Smooth muscle cell (in vitro differentiated cells): ENCODE measurements at regions not wholly inside any gene's neighbourhood (a gene's known extent, or its start where the extent isn't known, plus 50 kb on each side); places are given as distances from the start of the nearest gene placed in this dataset.
A peak's percentile ranks its signal among the peaks of the same experiment; 100 is the strongest.

Experiments used
- DNase-seq: peaks from one replicate; lab custom pipeline; 2025; ENCODE audit not compliant: unreplicated experiment; lab: John Stamatoyannopoulos, UW
- H2AFZ ChIP-seq: fragments of 200-600 bp; sonication (generic); 2 replicates; pipeline ENCODE4 v1.6.0; 2016; ENCODE audit warnings: antibody characterized with exemption, low read depth, mild to moderate bottlenecking
- H3F3A ChIP-seq: fragments of 200-600 bp; sonication (generic); 2 replicates; pipeline ENCODE4 v1.6.0; 2017; ENCODE audit warnings: antibody characterized with exemption, low read depth
- H3K27ac ChIP-seq: fragments of 200-600 bp; sonication (generic); 2 replicates; pipeline ENCODE4 v1.5.1; 2016; ENCODE audit warnings: low read depth, mild to moderate bottlenecking
- H3K27me3 ChIP-seq: fragments of 200-600 bp; sonication (generic); 2 replicates; pipeline ENCODE4 v1.6.1; 2016; ENCODE audit warnings: low read depth, mild to moderate bottlenecking
- H3K36me3 ChIP-seq: fragments of 200-600 bp; sonication (generic); 2 replicates; pipeline ENCODE4 v1.5.1; 2016; ENCODE audit warnings: low read depth
- H3K4me1 ChIP-seq: fragments of 200-600 bp; sonication (generic); 2 replicates; pipeline ENCODE4 v1.5.1; 2016; ENCODE audit warnings: low read depth
- H3K4me2 ChIP-seq: fragments of 200-600 bp; sonication (generic); 2 replicates; pipeline ENCODE4 v1.6.0; 2016; ENCODE audit warnings: mild to moderate bottlenecking
- H3K4me3 ChIP-seq: fragments of 200-600 bp; sonication (generic); 2 replicates; pipeline ENCODE4 v1.5.1; 2016; ENCODE audit warnings: mild to moderate bottlenecking
- H3K79me2 ChIP-seq: fragments of 200-600 bp; sonication (generic); 2 replicates; pipeline ENCODE4 v1.6.0; 2016; ENCODE audit warnings: low read depth, mild to moderate bottlenecking
- H3K9ac ChIP-seq: fragments of 200-600 bp; sonication (generic); 2 replicates; pipeline ENCODE4 v1.6.0; 2016; ENCODE audit warnings: low read depth
- H3K9me3 ChIP-seq: fragments of 200-600 bp; sonication (generic); replicated peaks from 2 replicates; pipeline ENCODE4 v1.5.1; 2016; ENCODE audit warnings: low read depth
- H4K20me1 ChIP-seq: fragments of 200-600 bp; sonication (generic); 2 replicates; pipeline ENCODE4 v1.6.0; 2016; ENCODE audit warnings: low read depth
- CTCF ChIP-seq: fragments of 200-600 bp; sonication (generic); IDR thresholded peaks from 2 replicates; pipeline ENCODE4 v1.5.1; 2017; ENCODE audit warnings: borderline replicate concordance, mild to moderate bottlenecking, antibody characterized with exemption; ENCODE audit not compliant: insufficient read depth, poor library complexity, severe bottlenecking
- WGBS: methylation state at CpG from one replicate; pipeline ENCODE4 v1.1.7; 2016; ENCODE audit warnings: low lambda C conversion rate; 5-methylcytosine and 5-hydroxymethylcytosine counted together

GRCh38 chr11:116294630-116295029, 478.2 kb downstream of the BUD13 start:
- Histone ChIP-seq H3K9ac (no peak overlapping the region), H3K4me3 (no peak overlapping the region), H3F3A (no peaks in the 10 kb centered on the region), H2AFZ (no peak overlapping the region), H4K20me1 (no peaks in the 10 kb centered on the region), H3K4me1 (peaks cover 6% of the 10 kb centered on the region), H3K9me3 (no peaks in the 10 kb centered on the region), H3K27me3 (no peaks in the 10 kb centered on the region), H3K4me2 (peak overlapping the region; percentile 63), H3K27ac (peak overlapping the region; percentile 80), H3K79me2 (no peaks in the 10 kb centered on the region), H3K36me3 (no peaks in the 10 kb centered on the region)
- WGBS, result 5% methylated on average over 1 of the region's 1 CpG
- DNase-seq, result no peak
- TF ChIP-seq CTCF, result no peak

- H3K36me3 ChIP-seq, result no peaks in the 10 kb centered on the region
- no peak overlapping the region for H3K4me2 ChIP-seq
- no peaks in the 10 kb centered on the region for H3K4me1 ChIP-seq
- H3K9ac ChIP-seq, result no peak overlapping the region
- DNase-seq, result no peak
- H3F3A ChIP-seq, result no peaks in the 10 kb centered on the region
- no peak overlapping the region for H3K27ac ChIP-seq
- no peaks in the 10 kb centered on the region for H3K79me2 ChIP-seq
- H4K20me1 ChIP-seq, result no peaks in the 10 kb centered on the region
- no peaks in the 10 kb centered on the region for H3K27me3 ChIP-seq
- H2AFZ ChIP-seq, result no peak overlapping the region
- H3K4me3 ChIP-seq, result no peak overlapping the region
- no peaks in the 10 kb centered on the region for H3K9me3 ChIP-seq
- TF ChIP-seq CTCF, result no peak
- WGBS, result 91% methylated on average over 1 of the region's 1 CpG
Measured at GRCh38 chr11:116287866-116288265, 484.9 kb downstream of the BUD13 start.

DNA sequence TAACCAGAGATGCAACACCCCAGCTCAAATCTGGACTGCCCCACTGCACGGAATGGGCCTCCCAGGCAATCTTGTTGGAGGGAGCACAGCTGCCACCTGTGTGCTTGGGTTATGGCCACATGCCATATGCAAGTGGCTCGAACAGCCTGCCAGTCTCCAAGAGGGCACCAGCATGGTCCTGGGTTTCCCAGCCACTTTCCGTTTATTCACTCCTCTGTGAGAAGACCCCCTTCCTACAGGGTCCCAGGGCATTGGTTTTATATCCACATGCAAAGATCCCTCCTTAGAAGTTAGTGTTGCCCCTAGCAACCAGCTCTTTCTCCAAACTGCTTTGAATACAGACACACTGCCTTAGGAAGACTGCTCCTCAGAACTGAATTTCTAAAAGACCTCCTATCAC, 487.8 kb downstream of the BUD13 start:
- Histone ChIP-seq H3K4me1 (no peaks in the 10 kb centered on the region), H3K9me3 (no peaks in the 10 kb centered on the region), H3F3A (no peaks in the 10 kb centered on the region), H3K27me3 (peaks cover 4% of the 10 kb centered on the region), H3K4me3 (no peak overlapping the region), H3K4me2 (no peak overlapping the region), H4K20me1 (no peaks in the 10 kb centered on the region), H3K36me3 (no peaks in the 10 kb centered on the region), H2AFZ (no peak overlapping the region), H3K27ac (no peak overlapping the region), H3K9ac (no peak overlapping the region), H3K79me2 (no peaks in the 10 kb centered on the region)
- DNase-seq, result no peak
- 92% methylated on average over 3 of the region's 3 CpGs for WGBS
- TF ChIP-seq CTCF, result no peak

DNA sequence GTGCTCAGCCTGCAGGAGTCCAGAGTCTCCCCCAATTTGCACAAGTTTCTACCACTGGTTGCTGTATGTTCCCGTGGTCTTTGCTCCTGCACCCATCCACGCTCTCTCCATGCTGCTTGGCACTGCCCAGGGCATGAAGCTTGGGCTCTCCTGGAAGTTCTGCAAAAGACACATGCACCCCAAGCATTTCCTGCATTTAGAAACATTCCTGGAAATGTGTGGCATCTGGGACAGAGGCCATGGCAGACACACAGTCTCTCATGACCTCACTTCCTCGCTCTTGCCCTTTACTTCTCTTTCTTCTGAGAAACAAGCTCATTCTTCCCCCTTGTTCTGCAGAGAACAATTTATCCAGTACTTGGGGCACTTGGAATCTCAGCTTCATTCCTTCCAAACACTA, 489.5 kb downstream of the BUD13 start:
- TF ChIP-seq CTCF, result no peak
- Histone ChIP-seq H3K79me2 (no peaks in the 10 kb centered on the region), H3K4me3 (no peak overlapping the region), H3K4me2 (no peak overlapping the region), H3K4me1 (no peaks in the 10 kb centered on the region), H3F3A (no peaks in the 10 kb centered on the region), H3K27ac (no peak overlapping the region), H3K27me3 (peaks cover 4% of the 10 kb centered on the region), H2AFZ (no peak overlapping the region), H3K9me3 (no peaks in the 10 kb centered on the region), H3K9ac (no peak overlapping the region), H4K20me1 (no peaks in the 10 kb centered on the region), H3K36me3 (no peaks in the 10 kb centered on the region)
- DNase-seq, result no peak
- WGBS, result 76% methylated on average over 3 of the region's 3 CpGs
